HUDEP-2 (cell line): ENCODE measurements at regions not wholly inside any gene's neighbourhood (a gene's known extent, or its start where the extent isn't known, plus 50 kb on each side); places are given as distances from the start of the nearest gene placed in this dataset.
"Not testable (repeated sequence)": the region's sequence is repeated elsewhere in the genome, so short reads cannot be mapped to it uniquely, and the experiment has no call there.

Experiments used
- DNase-seq, 76 experiments: peaks; one replicate each; lab custom pipeline; 2025; ENCODE audit not compliant: unreplicated experiment in 76 of 76; lab: John Stamatoyannopoulos, UW

GRCh38 chr2:111355823-111356511 is 235.3 kb downstream of the BCL2L11 start:
- not testable (repeated sequence) for DNase-seq

- DNase-seq = not testable (repeated sequence)
Measured at GRCh38 chr2:111356512-111357031, 235.9 kb downstream of the BCL2L11 start.

- not testable (repeated sequence) for DNase-seq
Measured at GRCh38 chr2:111365986-111366640, 245.4 kb downstream of the BCL2L11 start.

GRCh38 chr2:111366641-111367029 is 245.9 kb downstream of the BCL2L11 start:
- not testable (repeated sequence) for DNase-seq

GRCh38 chr2:111367080-111367479 is 246.4 kb downstream of the BCL2L11 start:
- not testable (repeated sequence) for DNase-seq

- not testable (repeated sequence) for DNase-seq
Measured at GRCh38 chr2:111367871-111368270, 247.2 kb downstream of the BCL2L11 start.

- not testable (repeated sequence) for DNase-seq
Measured at GRCh38 chr2:111368288-111368687, 247.6 kb downstream of the BCL2L11 start.

GRCh38 chr2:111373060-111373459 is 252.3 kb downstream of the BCL2L11 start:
- not testable (repeated sequence) for DNase-seq

- not testable (repeated sequence) for DNase-seq
Measured at GRCh38 chr2:111373989-111374388, 253.3 kb downstream of the BCL2L11 start.

GRCh38 chr2:111374734-111375133 is 254.0 kb downstream of the BCL2L11 start:
- DNase-seq = not testable (repeated sequence)

- not testable (repeated sequence) for DNase-seq
Measured at GRCh38 chr2:111375320-111375883, 254.7 kb downstream of the BCL2L11 start.

GRCh38 chr2:111376272-111376970 is 255.7 kb downstream of the BCL2L11 start:
- not testable (repeated sequence) for DNase-seq

- DNase-seq = not testable (repeated sequence)
Measured at GRCh38 chr2:111376971-111377352, 256.2 kb downstream of the BCL2L11 start.

- not testable (repeated sequence) for DNase-seq
Measured at GRCh38 chr2:111377386-111377959, 256.8 kb downstream of the BCL2L11 start.

GRCh38 chr2:111378348-111378747 is 257.6 kb downstream of the BCL2L11 start:
- DNase-seq = not testable (repeated sequence)

GRCh38 chr2:111380733-111381439 is 260.2 kb downstream of the BCL2L11 start:
- not testable (repeated sequence) for DNase-seq

GRCh38 chr2:111381530-111382306 is 261.0 kb downstream of the BCL2L11 start:
- not testable (repeated sequence) for DNase-seq

- DNase-seq = not testable (repeated sequence)
Measured at GRCh38 chr2:111382507-111382906, 261.8 kb downstream of the BCL2L11 start.

- DNase-seq = not testable (repeated sequence)
Measured at GRCh38 chr2:111383311-111383710, 262.6 kb downstream of the BCL2L11 start.
